Small intestine (tissue), 7 donors: ENCODE measurements at regions not wholly inside any gene's neighbourhood (a gene's known extent, or its start where the extent isn't known, plus 50 kb on each side); places are given as distances from the start of the nearest gene placed in this dataset.
"Not testable (repeated sequence)": the region's sequence is repeated elsewhere in the genome, so short reads cannot be mapped to it uniquely, and the experiment has no call there.

Experiments used
- DNase-seq, 2 donors: peaks; one replicate each; pipeline versions ENCODE4 v3.0.0 to v3.0.0-alpha.2; 2013
- FAIRE-seq: peaks from 2 replicates; lab custom pipeline; 2012; peaks lifted over from hg19 to GRCh38; lab: Jason Lieb, UNC
- H3K27ac ChIP-seq, 3 donors: one replicate each; pipeline ENCODE4 v1.5.1; 2013; ENCODE audit warnings: low read length in 2 of 3, mild to moderate bottlenecking in 2 of 3, control low read depth in 1 of 3, inconsistent platforms in 1 of 3, low read depth in 1 of 3, moderate library complexity in 1 of 3
- H3K27me3 ChIP-seq, 3 donors: one replicate each; pipeline ENCODE4 v1.6.1; 2013; ENCODE audit warnings: low read length in 3 of 3, inconsistent platforms in 1 of 3; ENCODE audit not compliant: control insufficient read depth in 3 of 3, insufficient read depth in 3 of 3
- H3K36me3 ChIP-seq, 3 donors: one replicate each; pipeline ENCODE4 v1.6.1; 2013; ENCODE audit warnings: low read length in 3 of 3, inconsistent platforms in 1 of 3, low read depth in 1 of 3, mild to moderate bottlenecking in 1 of 3, moderate library complexity in 1 of 3; ENCODE audit not compliant: control insufficient read depth in 3 of 3, insufficient read depth in 2 of 3
- H3K4me1 ChIP-seq, 3 donors: one replicate each; pipeline ENCODE4 v1.6.1; 2013; ENCODE audit warnings: low read length in 2 of 3, inconsistent platforms in 1 of 3, low read depth in 1 of 3, mild to moderate bottlenecking in 1 of 3, moderate library complexity in 1 of 3; ENCODE audit not compliant: control insufficient read depth in 3 of 3, insufficient read depth in 2 of 3
- H3K4me3 ChIP-seq, 3 donors: one replicate each; pipeline ENCODE4 v1.5.1; 2013; ENCODE audit warnings: low read length in 3 of 3, control low read depth in 1 of 3, inconsistent platforms in 1 of 3, low read depth in 1 of 3, mild to moderate bottlenecking in 1 of 3, moderate library complexity in 1 of 3
- H3K9me3 ChIP-seq, 2 donors: one replicate each; pipeline ENCODE4 v1.6.1; 2013; ENCODE audit warnings: low read depth in 1 of 2, low read length in 1 of 2; ENCODE audit not compliant: control insufficient read depth in 2 of 2, insufficient read depth in 1 of 2
- WGBS, 3 donors: extraction: QIAGEN DNeasy Blood & Tissue Kit; methylation state at CpG; one replicate each; pipeline ENCODE4 v1.1.7; 2013; 5-methylcytosine and 5-hydroxymethylcytosine counted together
- donor health status: healthy with polysubstance abuse.
- donor health status: control.
- donor health status: control.
- donor health status: Bipolar disorder and iron deficiency.
- donor health status: healthy.

DNA sequence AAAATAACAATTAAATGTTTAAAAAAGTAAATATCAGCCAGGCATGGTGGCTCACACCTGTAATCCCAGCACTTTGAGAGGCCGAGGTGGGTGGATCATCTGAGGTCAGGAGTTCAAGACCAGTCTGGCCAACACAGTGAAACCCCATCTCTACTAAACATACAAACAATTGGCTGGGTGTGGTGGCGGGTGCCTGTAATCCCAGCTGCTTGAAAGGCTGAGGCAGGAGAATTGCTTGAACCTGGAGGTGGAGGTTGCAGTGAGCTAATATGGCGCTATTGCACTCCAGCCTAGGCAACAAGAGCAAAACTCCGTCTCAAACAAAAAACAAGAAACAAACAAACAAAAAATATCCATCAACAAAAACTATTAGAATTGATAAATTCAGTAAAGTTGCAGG lies 77.5 kb downstream of the SNX5 start:
- not testable (repeated sequence) for H3K27ac ChIP-seq, DNase-seq, FAIRE-seq, H3K4me1 ChIP-seq, H3K36me3 ChIP-seq, H3K27me3 ChIP-seq, H3K4me3 ChIP-seq
- peaks cover 0 to 28% of the 10 kb centered on the region in 2 donors for H3K9me3 ChIP-seq
- 96 to 98% (median 97%) methylated on average over 4 of the region's 4 CpGs for WGBS, 3 donors

DNA sequence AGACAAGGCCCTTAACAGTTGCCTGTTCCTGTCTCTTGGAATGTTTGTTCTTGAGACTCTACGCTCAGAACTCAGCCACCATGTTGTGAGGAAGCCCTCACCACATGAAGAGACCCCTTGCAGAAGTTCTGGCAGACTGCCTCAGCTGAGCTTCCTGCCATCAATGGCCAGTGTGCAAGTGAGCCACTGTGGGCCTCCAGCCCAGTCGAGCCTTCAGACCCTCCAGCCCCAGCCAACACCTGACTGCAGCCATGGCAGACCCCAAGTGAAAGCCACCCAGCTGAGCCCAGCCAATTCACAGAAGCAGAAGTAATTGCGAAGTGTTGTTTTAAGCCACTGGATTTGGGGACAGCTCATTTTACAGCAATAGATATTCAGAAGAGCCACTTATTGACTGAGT lies 78.3 kb downstream of the SNX5 start:
- Histone ChIP-seq H3K4me3 (no peak overlapping the region), H3K9me3 (peaks cover 0 to 28% of the 10 kb centered on the region in 2 donors), H3K36me3 (no peaks in the 10 kb centered on the region), H3K27me3 (no peaks in the 10 kb centered on the region), H3K27ac (no peak overlapping the region), H3K4me1 (peaks cover 0 to 4% (median 2%) of the 10 kb centered on the region in 3 donors)
- no peak for DNase-seq
- 88 to 99% (median 92%) methylated on average over 3 of the region's 3 CpGs for WGBS, 3 donors
- FAIRE-seq = no peak

DNA sequence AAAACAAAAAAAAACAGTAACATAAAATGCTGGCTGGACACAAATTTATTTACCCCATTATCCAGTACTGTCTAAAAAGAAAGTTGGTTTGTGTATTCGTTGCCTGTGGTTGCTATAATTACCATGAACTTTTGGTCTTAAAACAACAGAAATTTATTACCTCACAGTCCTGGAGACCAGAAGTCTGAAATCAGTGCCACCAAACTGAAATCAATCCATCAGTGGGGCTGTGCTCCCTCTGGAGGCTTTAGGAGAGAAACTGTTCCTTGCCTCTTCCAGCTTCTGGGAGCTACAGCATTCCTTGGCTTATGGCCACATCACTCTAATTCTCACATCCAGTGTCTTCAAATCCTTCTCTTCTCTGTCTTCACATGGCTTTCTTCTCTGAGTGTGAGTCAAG lies 79.4 kb downstream of the SNX5 start:
- DNase-seq (no peak), FAIRE-seq (no peak)
- H3K27ac ChIP-seq = no peak overlapping the region
- WGBS, 3 donors = 65 to 81% (median 79%) methylated on average over 1 of the region's 1 CpG
- H3K9me3 ChIP-seq = peaks cover 0 to 28% of the 10 kb centered on the region in 2 donors
- no peak overlapping the region for H3K4me3 ChIP-seq
- H3K36me3 ChIP-seq = no peaks in the 10 kb centered on the region
- H3K4me1 ChIP-seq = peaks cover 0 to 5% (median 0%) of the 10 kb centered on the region in 3 donors
- no peaks in the 10 kb centered on the region for H3K27me3 ChIP-seq

DNA sequence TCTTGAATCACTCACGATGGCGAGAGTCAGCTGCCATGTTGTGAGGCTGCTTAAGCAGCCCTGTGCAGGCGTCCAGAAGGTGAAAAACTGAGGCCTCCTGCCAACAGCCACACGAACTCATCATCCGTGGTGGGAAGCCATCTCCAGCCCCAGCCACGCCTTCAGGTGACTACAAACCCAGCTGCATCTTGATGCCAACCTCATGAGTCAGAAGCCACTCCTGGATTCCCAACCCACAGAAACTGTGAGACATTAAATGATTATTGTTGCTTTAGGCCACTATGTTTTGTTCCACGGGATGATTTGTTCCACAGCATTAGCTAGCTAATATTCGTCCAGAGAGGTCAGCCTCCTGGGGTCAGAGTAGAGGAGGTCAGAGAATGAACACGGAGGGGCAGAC lies 80.5 kb downstream of the SNX5 start:
- Histone ChIP-seq H3K9me3 (peaks cover 0 to 28% of the 10 kb centered on the region in 2 donors), H3K27me3 (no peaks in the 10 kb centered on the region), H3K27ac (no peak overlapping the region), H3K4me3 (no peak overlapping the region), H3K36me3 (no peaks in the 10 kb centered on the region), H3K4me1 (peaks cover 0 to 7% (median 0%) of the 10 kb centered on the region in 3 donors)
- WGBS, 3 donors = 59 to 61% (median 60%) methylated on average over 9 of the region's 9 CpGs
- DNase-seq = peak in 1 of 2 donors; percentile 46
- no peak for FAIRE-seq

DNA sequence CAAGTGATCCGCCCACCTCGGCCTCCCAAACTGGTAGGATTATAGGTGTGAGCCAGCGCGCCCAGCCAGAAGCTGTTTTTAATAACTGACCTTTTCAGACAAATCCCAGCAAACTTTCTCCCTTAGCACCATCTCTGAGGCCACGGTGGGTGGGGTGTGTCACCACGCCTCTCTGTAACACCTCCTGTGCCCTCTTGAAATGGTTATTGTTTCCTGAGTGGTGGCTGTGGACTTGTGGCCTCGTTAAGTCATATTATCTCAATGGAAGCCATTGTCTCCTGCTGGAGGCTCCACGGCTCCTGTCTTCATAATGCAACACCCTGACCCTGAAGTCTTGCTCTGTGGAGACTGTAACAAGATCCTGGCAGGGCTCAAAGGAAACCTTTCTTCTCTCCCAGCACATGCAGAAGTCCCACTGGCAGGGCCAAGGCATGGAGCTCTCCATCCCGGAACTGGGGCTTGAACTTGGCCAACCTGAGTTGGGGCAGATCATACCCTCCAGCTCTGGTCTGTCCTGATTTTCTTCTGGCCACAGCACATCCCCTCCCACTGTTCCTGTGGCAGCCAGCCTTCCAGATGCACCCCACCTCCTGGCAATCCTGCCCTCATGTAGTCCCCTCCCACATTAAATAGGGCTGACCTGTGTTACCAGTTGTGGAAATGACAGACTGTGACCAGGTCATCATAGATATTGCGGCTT lies 81.1 kb downstream of the SNX5 start:
- Histone ChIP-seq H3K27me3 (no peaks in the 10 kb centered on the region), H3K27ac (peak overlapping the region in 1 of 3 donors; percentile 25), H3K4me1 (peaks cover 0 to 7% (median 0%) of the 10 kb centered on the region in 3 donors), H3K9me3 (peaks cover 0 to 28% of the 10 kb centered on the region in 2 donors), H3K4me3 (no peak overlapping the region), H3K36me3 (no peaks in the 10 kb centered on the region)
- 59 to 71% (median 66%) methylated on average over 10 of the region's 10 CpGs for WGBS, 3 donors
- FAIRE-seq = no peak
- DNase-seq = peak; percentile 45 to 58

DNA sequence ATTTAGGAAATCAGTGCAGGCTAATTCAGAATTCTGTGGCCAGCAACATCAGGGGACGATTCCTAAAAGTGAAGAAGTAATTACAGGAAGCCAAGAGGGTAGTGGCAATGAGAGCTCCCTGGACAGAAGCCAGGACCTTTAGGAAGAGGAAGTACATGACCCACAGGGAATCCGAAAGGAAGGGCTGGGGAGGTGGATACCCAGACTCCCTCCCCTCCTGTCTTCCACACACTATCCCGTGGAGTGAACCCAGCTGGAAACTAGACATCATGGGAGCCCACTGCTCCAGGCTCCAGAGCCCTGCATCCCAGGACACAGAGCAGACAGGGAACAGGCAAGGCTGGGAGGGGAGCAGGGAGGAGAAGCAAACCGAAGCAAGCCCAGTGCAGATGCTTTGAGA lies 83.0 kb downstream of the SNX5 start:
- FAIRE-seq = no peak
- peaks cover 0 to 7% (median 0%) of the 10 kb centered on the region in 3 donors for H3K4me1 ChIP-seq
- 27 to 35% (median 31%) methylated on average over 4 of the region's 4 CpGs for WGBS, 3 donors
- no peak for DNase-seq
- H3K27ac ChIP-seq = peak overlapping the region in 1 of 3 donors; percentile 29
- H3K27me3 ChIP-seq = no peaks in the 10 kb centered on the region
- H3K9me3 ChIP-seq = peaks cover 0 to 27% of the 10 kb centered on the region in 2 donors
- no peaks in the 10 kb centered on the region for H3K36me3 ChIP-seq
- H3K4me3 ChIP-seq = no peak overlapping the region

DNA sequence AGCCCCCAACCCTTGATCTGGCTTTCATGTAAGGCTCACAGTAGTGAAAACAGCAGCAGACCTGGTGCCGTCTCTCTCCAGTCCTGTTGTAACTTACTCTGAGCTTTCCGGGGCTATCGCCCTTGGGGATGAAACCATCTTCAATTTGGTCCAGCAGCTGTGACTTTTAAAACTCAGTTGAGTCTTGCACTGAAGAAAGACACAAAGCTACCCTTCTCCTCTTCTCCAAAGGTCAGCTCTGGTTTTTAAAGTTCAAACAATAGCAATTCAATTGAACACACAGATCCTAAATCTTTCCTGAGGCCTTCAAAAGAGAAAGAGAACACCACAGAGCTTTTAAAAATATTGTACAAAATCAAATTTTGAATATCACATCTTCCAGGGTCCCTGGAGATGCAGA lies 83.5 kb downstream of the SNX5 start:
- H3K27me3 ChIP-seq = no peaks in the 10 kb centered on the region
- no peak for DNase-seq
- H3K4me3 ChIP-seq = no peak overlapping the region
- no peak overlapping the region for H3K27ac ChIP-seq
- no peaks in the 10 kb centered on the region for H3K36me3 ChIP-seq
- 76 to 93% (median 77%) methylated on average over 3 of the region's 3 CpGs for WGBS, 3 donors
- FAIRE-seq = no peak
- peaks cover 0 to 7% (median 0%) of the 10 kb centered on the region in 3 donors for H3K4me1 ChIP-seq
- peaks cover 0 to 23% of the 10 kb centered on the region in 2 donors for H3K9me3 ChIP-seq

DNA sequence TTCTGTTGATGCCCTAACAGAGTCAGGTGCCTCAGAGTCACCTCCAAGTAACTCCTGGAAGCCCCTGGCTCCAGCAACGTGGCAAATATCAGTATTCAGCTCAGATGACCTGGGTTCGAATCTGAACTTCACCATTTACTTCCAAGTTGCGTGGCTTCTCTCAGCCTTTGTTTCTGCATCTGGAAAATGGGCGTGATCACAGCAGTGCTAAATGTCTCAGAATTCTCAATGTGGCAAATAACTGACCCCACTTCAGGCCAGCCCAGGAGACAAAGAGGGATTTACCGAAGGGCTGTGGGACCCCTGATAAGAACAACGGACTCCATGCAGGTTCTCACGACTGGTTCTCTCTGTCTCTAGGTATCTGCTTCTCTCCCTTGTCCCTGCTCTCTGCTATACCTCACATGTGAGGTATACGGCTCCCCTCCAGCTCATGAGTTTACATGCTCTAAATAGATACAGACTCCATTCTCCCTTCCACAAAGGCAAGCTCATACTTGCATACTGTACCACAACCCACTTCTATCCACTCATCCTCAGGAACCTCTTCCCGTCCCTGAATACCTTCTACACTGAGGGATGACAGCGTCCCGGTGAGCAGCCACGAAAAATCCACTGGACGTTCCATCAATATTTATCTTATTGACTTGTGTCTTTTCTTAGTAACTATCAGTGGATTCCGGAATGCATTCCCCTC lies 84.1 kb downstream of the SNX5 start:
- H3K27ac ChIP-seq = no peak overlapping the region
- H3K4me3 ChIP-seq = no peak overlapping the region
- DNase-seq (no peak), FAIRE-seq (no peak)
- H3K9me3 ChIP-seq = peaks cover 0 to 16% of the 10 kb centered on the region in 2 donors
- no peaks in the 10 kb centered on the region for H3K36me3 ChIP-seq
- 80 to 88% (median 86%) methylated on average over 14 of the region's 14 CpGs for WGBS, 3 donors
- peaks cover 0 to 7% (median 0%) of the 10 kb centered on the region in 3 donors for H3K4me1 ChIP-seq
- no peaks in the 10 kb centered on the region for H3K27me3 ChIP-seq
